ENCODE measurements at regions not wholly inside any gene's neighbourhood (a gene's known extent, or its start where the extent isn't known, plus 50 kb on each side); places are given as distances from the start of the nearest gene placed in this dataset.

DNA sequence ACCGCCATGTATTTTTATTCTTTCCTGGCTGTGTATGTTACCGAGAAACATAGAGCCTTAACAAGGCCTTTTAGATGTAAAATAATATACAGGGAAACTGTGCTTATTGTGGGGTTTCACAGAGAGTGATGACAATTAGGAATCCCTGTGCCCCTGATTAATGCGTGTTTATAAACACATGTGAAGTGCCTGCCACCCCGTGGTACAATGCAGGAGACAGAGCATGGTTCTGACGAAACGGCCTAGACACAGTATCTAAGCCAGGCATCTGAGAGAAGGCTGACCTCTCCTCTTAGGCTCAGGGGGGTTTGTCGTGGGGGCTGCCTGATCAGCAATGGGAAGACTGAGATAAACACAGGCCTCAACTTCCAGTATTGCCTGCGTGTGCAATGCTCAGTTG lies 200.0 kb downstream of the AJAP1 start:
- TF ChIP-seq NFIC (IDR thresholded peaks at IDR 0.05) (no peak), YY1 (IDR thresholded peaks at IDR 0.05; ENCODE audit: low read depth) (no peak), FOXM1 (IDR thresholded peaks at IDR 0.05; ENCODE audit: borderline replicate concordance, low read depth) (no peak), TAF1 (IDR thresholded peaks at IDR 0.05; ENCODE audit: low read depth) (no peak), RAD21 (IDR thresholded peaks at IDR 0.05; ENCODE audit: low read depth) (no peak), TCF12 (IDR thresholded peaks at IDR 0.05; ENCODE audit: low read depth) (no peak), TEAD4 (IDR thresholded peaks at IDR 0.05) (no peak), CREB1 (IDR thresholded peaks at IDR 0.05; ENCODE audit: low read depth) (no peak)
- TF ChIP-seq, protein P1, sequence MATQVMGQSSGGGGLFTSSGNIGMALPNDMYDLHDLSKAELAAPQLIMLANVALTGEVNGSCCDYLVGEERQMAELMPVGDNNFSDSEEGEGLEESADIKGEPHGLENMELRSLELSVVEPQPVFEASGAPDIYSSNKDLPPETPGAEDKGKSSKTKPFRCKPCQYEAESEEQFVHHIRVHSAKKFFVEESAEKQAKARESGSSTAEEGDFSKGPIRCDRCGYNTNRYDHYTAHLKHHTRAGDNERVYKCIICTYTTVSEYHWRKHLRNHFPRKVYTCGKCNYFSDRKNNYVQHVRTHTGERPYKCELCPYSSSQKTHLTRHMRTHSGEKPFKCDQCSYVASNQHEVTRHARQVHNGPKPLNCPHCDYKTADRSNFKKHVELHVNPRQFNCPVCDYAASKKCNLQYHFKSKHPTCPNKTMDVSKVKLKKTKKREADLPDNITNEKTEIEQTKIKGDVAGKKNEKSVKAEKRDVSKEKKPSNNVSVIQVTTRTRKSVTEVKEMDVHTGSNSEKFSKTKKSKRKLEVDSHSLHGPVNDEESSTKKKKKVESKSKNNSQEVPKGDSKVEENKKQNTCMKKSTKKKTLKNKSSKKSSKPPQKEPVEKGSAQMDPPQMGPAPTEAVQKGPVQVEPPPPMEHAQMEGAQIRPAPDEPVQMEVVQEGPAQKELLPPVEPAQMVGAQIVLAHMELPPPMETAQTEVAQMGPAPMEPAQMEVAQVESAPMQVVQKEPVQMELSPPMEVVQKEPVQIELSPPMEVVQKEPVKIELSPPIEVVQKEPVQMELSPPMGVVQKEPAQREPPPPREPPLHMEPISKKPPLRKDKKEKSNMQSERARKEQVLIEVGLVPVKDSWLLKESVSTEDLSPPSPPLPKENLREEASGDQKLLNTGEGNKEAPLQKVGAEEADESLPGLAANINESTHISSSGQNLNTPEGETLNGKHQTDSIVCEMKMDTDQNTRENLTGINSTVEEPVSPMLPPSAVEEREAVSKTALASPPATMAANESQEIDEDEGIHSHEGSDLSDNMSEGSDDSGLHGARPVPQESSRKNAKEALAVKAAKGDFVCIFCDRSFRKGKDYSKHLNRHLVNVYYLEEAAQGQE (IDR thresholded peaks at IDR 0.05; ENCODE audit: low read depth), result no peak
- TF ChIP-seq, protein P2, sequence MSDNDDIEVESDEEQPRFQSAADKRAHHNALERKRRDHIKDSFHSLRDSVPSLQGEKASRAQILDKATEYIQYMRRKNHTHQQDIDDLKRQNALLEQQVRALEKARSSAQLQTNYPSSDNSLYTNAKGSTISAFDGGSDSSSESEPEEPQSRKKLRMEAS (IDR thresholded peaks at IDR 0.05), result no peak

All from Ishikawa (cell line).